ENCODE measurements at regions not wholly inside any gene's neighbourhood (a gene's known extent, or its start where the extent isn't known, plus 50 kb on each side); places are given as distances from the start of the nearest gene placed in this dataset.

GRCh38 chr2:18378020-18378653 lies 182.3 kb downstream of the RDH14 start:
- no peak for DNase-seq (ENCODE audit: low spot score)

GRCh38 chr2:18376936-18377335 lies 183.5 kb downstream of the RDH14 start:
- no peak for DNase-seq (ENCODE audit: low spot score)

GRCh38 chr2:18373664-18374063 lies 186.8 kb downstream of the RDH14 start:
- DNase-seq (ENCODE audit: low spot score) = no peak

- no peak for DNase-seq (ENCODE audit: low spot score)
Measured at GRCh38 chr2:18373081-18373480, 187.4 kb downstream of the RDH14 start.

- no peak for DNase-seq (ENCODE audit: low spot score)
Measured at GRCh38 chr2:18372641-18373040, 187.8 kb downstream of the RDH14 start.

GRCh38 chr2:18369760-18370159 lies 190.7 kb downstream of the RDH14 start:
- DNase-seq (ENCODE audit: low spot score) = no peak

GRCh38 chr2:18368008-18368407 lies 192.4 kb downstream of the RDH14 start:
- DNase-seq (ENCODE audit: low spot score) = no peak

- DNase-seq (ENCODE audit: low spot score) = no peak
Measured at GRCh38 chr2:18365342-18365741, 195.1 kb downstream of the RDH14 start.

- no peak for DNase-seq (ENCODE audit: low spot score)
Measured at GRCh38 chr2:18363348-18363747, 197.1 kb downstream of the RDH14 start.

GRCh38 chr2:18362696-18363095 lies 197.8 kb downstream of the RDH14 start:
- DNase-seq (ENCODE audit: low spot score) = no peak

- no peak for DNase-seq (ENCODE audit: low spot score)
Measured at GRCh38 chr2:18357537-18357936, 202.9 kb downstream of the RDH14 start.

- no peak for DNase-seq (ENCODE audit: low spot score)
Measured at GRCh38 chr2:18356676-18357075, 203.8 kb downstream of the RDH14 start.

GRCh38 chr2:18349421-18349820 lies 211.0 kb downstream of the RDH14 start:
- DNase-seq (ENCODE audit: low spot score) = no peak

GRCh38 chr2:18346874-18347273 lies 213.6 kb downstream of the RDH14 start:
- no peak for DNase-seq (ENCODE audit: low spot score)

- no peak for DNase-seq (ENCODE audit: low spot score)
Measured at GRCh38 chr2:18346344-18346743, 214.1 kb downstream of the RDH14 start.

- no peak for DNase-seq (ENCODE audit: low spot score)
Measured at GRCh38 chr2:18345848-18346247, 214.6 kb downstream of the RDH14 start.

GRCh38 chr2:18342901-18343300 lies 217.6 kb downstream of the RDH14 start:
- no peak for DNase-seq (ENCODE audit: low spot score)

- DNase-seq (ENCODE audit: low spot score) = no peak
Measured at GRCh38 chr2:18339326-18339725, 221.1 kb downstream of the RDH14 start.

- DNase-seq (ENCODE audit: low spot score) = no peak
Measured at GRCh38 chr2:18336975-18337374, 223.5 kb downstream of the RDH14 start.

GRCh38 chr2:18332477-18332876 lies 228.0 kb downstream of the RDH14 start:
- DNase-seq (ENCODE audit: low spot score) = no peak

- DNase-seq (ENCODE audit: low spot score) = no peak
Measured at GRCh38 chr2:18325118-18325517, 235.3 kb downstream of the RDH14 start.

- no peak for DNase-seq (ENCODE audit: low spot score)
Measured at GRCh38 chr2:18319987-18320386, 240.5 kb downstream of the RDH14 start.

- no peak for DNase-seq (ENCODE audit: low spot score)
Measured at GRCh38 chr2:18317017-18317416, 243.4 kb downstream of the RDH14 start.

GRCh38 chr2:18312818-18313217 lies 247.6 kb downstream of the RDH14 start:
- no peak for DNase-seq (ENCODE audit: low spot score)
